Vagina (tissue), 2 donors: ENCODE measurements at regions not wholly inside any gene's neighbourhood (a gene's known extent, or its start where the extent isn't known, plus 50 kb on each side); places are given as distances from the start of the nearest gene placed in this dataset.

Experiments
- DNase-seq, 2 donors: peaks; one replicate each; pipeline ENCODE4 v3.0.0-alpha.2; 2017; ENCODE audit errors: extremely low spot score in 2 of 2
- H3K27ac ChIP-seq: fragments of 200-600 bp; sonication (generic); one replicate; pipeline ENCODE4 v1.5.1; 2019
- H3K27me3 ChIP-seq: fragments of 200-600 bp; sonication (generic); one replicate; pipeline ENCODE4 v1.5.1; 2019
- H3K36me3 ChIP-seq, 2 donors: fragments of 200-600 bp; sonication (generic); one replicate each; pipeline ENCODE4 v1.5.1; 2017 to 2019
- H3K4me1 ChIP-seq: fragments of 200-600 bp; sonication (generic); one replicate; pipeline ENCODE4 v1.5.1; 2019
- H3K4me3 ChIP-seq, 2 donors: fragments of 200-600 bp; sonication (generic); 1 replicate in 1 of 2; 2 replicates in 1 of 2; pipeline ENCODE4 v1.5.1; 2016 to 2019
- H3K9me3 ChIP-seq: fragments of 200-600 bp; sonication (generic); one replicate; pipeline ENCODE4 v1.5.1; 2019
- POLR2A ChIP-seq, 2 donors: fragments of 450-650 bp; IDR thresholded peaks; one replicate each; pipeline ENCODE4 v1.6.1; 2017; ENCODE audit warnings: antibody characterized with exemption in 2 of 2, mild to moderate bottlenecking in 2 of 2, moderate library complexity in 2 of 2
- POLR2AphosphoS5 ChIP-seq, 2 donors: sonication (generic); formaldehyde crosslinking; IDR thresholded peaks; one replicate each; pipeline ENCODE4 v1.9.0; 2017; ENCODE audit warnings: antibody characterized with exemption in 2 of 2, mild to moderate bottlenecking in 2 of 2, low read depth in 1 of 2; ENCODE audit not compliant: insufficient read depth in 1 of 2
- intact Hi-C: fragments of 100-400 bp; cut with DNase I; formaldehyde crosslinking; loops from one replicate; pipeline ENCODE4 v1.15.1; 2023
- TF ChIP-seq, protein P1 (sequence below), 3 experiments: fragments of 450-650 bp in 2 of 3; fragments of 200-600 bp in 1 of 3; sonication (generic) in 1 of 3; IDR thresholded peaks; one replicate each; pipeline ENCODE4 v1.5.1; 2017 to 2019; ENCODE audit warnings: antibody characterized with exemption in 3 of 3, mild to moderate bottlenecking in 2 of 3, moderate library complexity in 2 of 3

DNA sequence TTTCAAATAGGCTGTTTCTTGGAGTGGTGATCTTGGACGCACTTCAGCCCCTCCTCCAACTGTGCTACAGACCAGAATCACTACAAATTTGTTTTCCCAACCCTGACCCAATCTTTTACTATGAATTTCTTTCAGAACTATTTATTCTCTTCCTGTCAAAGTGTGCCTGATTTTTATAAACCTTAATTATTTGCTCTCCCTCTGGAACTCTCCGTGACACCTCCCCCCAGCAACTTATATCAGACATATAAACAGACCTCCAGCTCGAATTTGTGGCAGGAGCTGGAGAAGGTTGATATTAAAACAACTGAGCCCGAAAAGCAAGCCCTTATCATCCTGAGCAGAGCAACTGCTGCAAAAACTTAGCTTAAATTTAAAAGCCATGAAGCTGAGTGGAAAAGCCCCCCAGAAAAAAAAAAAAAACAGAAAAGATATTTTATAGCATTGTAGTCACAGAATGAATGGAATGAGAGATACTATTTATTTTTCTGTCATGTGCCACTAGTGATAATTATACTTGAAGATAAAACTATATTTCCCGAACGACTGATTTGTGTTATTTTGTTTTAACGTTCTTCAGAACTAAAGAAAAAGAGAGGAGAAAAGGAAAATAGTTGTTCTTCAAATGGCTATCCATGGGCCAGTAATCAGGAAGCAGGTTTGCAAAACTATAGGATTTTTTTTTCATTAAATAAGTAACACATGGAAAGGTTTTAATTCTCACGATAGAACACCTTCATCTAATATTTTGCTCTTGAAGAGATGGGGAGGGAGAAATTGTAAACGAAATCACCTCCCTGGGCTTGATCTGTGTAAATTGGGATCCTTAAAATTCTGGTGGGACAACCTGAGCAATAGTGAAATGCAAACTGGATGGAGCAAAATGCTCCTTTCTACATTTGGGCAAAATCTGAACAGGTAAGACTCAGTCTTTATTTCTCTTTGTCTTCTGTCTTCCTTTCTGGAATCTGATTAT lies 80.8 kb downstream of the NR2F2 start:
- H3K9me3 ChIP-seq: no peaks in the 10 kb centered on the region
- H3K36me3 ChIP-seq: no peaks in the 10 kb centered on the region
- peaks cover 18% of the 10 kb centered on the region for H3K27me3 ChIP-seq
- peaks cover 21% of the 10 kb centered on the region for H3K4me1 ChIP-seq
- DNase-seq: no peak
- H3K4me3 ChIP-seq: no peak overlapping the region
- TF ChIP-seq POLR2AphosphoS5 (IDR thresholded peaks at IDR 0.05; ENCODE audit: insufficient read depth in 1 of 2, low read depth in 1 of 2): no peak
- no peak for TF ChIP-seq POLR2A (IDR thresholded peaks at IDR 0.05)
- TF ChIP-seq, protein P1, sequence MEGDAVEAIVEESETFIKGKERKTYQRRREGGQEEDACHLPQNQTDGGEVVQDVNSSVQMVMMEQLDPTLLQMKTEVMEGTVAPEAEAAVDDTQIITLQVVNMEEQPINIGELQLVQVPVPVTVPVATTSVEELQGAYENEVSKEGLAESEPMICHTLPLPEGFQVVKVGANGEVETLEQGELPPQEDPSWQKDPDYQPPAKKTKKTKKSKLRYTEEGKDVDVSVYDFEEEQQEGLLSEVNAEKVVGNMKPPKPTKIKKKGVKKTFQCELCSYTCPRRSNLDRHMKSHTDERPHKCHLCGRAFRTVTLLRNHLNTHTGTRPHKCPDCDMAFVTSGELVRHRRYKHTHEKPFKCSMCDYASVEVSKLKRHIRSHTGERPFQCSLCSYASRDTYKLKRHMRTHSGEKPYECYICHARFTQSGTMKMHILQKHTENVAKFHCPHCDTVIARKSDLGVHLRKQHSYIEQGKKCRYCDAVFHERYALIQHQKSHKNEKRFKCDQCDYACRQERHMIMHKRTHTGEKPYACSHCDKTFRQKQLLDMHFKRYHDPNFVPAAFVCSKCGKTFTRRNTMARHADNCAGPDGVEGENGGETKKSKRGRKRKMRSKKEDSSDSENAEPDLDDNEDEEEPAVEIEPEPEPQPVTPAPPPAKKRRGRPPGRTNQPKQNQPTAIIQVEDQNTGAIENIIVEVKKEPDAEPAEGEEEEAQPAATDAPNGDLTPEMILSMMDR (IDR thresholded peaks at IDR 0.05): no peak
- intact Hi-C loops: no loop called here
- no peak overlapping the region for H3K27ac ChIP-seq

DNA sequence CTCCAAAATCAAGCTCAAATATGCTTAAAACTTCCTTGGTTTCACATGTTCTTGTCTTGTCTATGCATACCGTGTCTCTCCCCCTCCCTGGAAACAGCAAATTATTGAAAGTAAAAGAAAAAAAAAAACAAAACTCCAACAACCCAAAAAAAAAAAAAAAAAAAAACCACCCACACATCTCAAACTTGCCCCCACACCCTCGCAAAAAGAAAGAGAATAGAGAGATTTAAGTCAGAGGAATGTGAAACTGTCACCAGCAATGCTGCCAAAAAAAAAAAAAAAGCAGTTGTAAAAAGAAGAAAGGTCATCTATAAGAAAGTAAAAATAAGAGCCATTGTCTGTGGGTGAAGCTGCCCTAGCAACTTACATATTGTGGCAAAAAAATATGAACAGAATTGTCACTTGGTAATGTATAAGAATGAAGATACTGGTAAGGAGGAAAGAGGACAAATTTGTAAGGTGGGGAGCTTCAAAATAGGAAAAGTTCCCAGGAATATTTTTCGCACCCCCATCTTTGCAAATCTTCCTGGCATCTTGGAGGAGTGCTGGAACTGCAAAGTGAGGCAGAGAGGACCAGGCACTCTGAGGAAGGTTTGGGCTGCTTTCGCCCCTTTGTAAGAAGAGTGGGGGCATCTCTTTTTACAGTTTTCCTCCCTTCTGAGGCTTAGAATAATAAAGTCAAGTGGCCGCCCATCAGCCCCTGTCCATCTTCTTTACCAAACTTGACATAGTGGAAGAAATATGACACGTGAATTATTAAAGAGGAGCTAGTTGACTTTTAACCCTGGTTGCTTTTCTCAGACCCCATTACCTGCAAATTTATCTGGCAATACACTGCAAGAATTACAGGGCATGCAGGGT lies 81.8 kb downstream of the NR2F2 start:
- TF ChIP-seq POLR2A (IDR thresholded peaks at IDR 0.05) (no peak), POLR2AphosphoS5 (IDR thresholded peaks at IDR 0.05; ENCODE audit: insufficient read depth in 1 of 2, low read depth in 1 of 2) (no peak)
- TF ChIP-seq, protein P1 (IDR thresholded peaks at IDR 0.05): no peak
- Histone ChIP-seq H3K4me1 (peaks cover 26% of the 10 kb centered on the region), H3K4me3 (no peak overlapping the region), H3K27me3 (peaks cover 22% of the 10 kb centered on the region), H3K27ac (no peak overlapping the region), H3K9me3 (no peaks in the 10 kb centered on the region), H3K36me3 (no peaks in the 10 kb centered on the region)
- no peak for DNase-seq
- intact Hi-C loops: no loop called here

DNA sequence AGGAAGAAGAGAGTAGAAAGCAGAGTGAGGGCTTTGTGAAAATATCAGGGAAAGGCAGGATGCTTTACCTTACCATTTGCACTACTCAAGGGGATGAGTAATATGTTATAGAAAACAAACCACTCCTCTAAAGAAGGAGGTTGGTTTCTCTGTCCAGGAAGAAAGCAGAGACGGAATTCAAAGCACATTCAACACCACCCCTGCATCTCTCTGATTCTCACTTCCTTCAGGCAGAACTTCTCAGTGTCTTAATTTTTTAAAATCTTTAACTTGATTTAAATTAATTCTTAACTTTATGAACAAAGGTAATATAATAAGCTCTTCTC lies 82.4 kb downstream of the NR2F2 start:
- H3K36me3 ChIP-seq: no peaks in the 10 kb centered on the region
- H3K4me3 ChIP-seq: no peak overlapping the region
- TF ChIP-seq, protein P1 (IDR thresholded peaks at IDR 0.05): no peak
- no peak for TF ChIP-seq POLR2AphosphoS5 (IDR thresholded peaks at IDR 0.05; ENCODE audit: insufficient read depth in 1 of 2, low read depth in 1 of 2)
- TF ChIP-seq POLR2A (IDR thresholded peaks at IDR 0.05): no peak
- no peak for DNase-seq
- intact Hi-C loops: no loop called here
- H3K27me3 ChIP-seq: peaks cover 22% of the 10 kb centered on the region
- no peaks in the 10 kb centered on the region for H3K9me3 ChIP-seq
- no peak overlapping the region for H3K27ac ChIP-seq
- H3K4me1 ChIP-seq: peaks cover 26% of the 10 kb centered on the region

DNA sequence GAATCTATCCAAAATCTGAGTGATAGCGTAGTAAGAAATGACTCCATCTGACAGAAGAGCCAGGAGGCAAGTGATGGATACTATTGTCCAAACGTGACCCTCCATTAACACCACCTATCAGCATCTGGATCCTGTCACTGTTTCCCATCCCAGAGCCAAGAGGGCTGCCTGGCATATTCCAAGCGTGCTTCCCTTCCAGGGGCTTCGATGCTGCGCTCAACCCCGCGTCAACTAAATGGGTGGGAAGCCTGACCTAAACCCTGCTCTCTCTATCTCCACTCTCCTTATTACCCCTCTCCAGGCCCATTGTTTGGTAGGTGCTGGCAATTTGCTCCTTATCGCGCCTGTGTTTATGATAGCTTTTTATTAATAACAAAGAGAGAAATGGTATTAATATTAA lies 83.2 kb downstream of the NR2F2 start:
- no peak for DNase-seq
- Histone ChIP-seq H3K4me3 (no peak overlapping the region), H3K4me1 (peaks cover 26% of the 10 kb centered on the region), H3K9me3 (no peaks in the 10 kb centered on the region), H3K27me3 (peaks cover 18% of the 10 kb centered on the region), H3K27ac (no peak overlapping the region), H3K36me3 (no peaks in the 10 kb centered on the region)
- TF ChIP-seq POLR2A (IDR thresholded peaks at IDR 0.05): no peak
- TF ChIP-seq, protein P1 (IDR thresholded peaks at IDR 0.05): no peak
- TF ChIP-seq POLR2AphosphoS5 (IDR thresholded peaks at IDR 0.05; ENCODE audit: insufficient read depth in 1 of 2, low read depth in 1 of 2): no peak
- intact Hi-C loops: no loop called here
